ENCODE measurements at regions not wholly inside any gene's neighbourhood (a gene's known extent, or its start where the extent isn't known, plus 50 kb on each side); places are given as distances from the start of the nearest gene placed in this dataset.

GRCh38 chr1:222911866-222912265 lies 97.0 kb downstream of the DISP1 start:
- no peak for DNase-seq

GRCh38 chr1:222912730-222913129 lies 97.9 kb downstream of the DISP1 start:
- DNase-seq: no peak

- DNase-seq: no peak
These were observed 100.2 kb downstream of the DISP1 start for GRCh38 chr1:222914861-222915632.

GRCh38 chr1:222916100-222916499 lies 101.3 kb downstream of the DISP1 start:
- no peak for DNase-seq

DNA sequence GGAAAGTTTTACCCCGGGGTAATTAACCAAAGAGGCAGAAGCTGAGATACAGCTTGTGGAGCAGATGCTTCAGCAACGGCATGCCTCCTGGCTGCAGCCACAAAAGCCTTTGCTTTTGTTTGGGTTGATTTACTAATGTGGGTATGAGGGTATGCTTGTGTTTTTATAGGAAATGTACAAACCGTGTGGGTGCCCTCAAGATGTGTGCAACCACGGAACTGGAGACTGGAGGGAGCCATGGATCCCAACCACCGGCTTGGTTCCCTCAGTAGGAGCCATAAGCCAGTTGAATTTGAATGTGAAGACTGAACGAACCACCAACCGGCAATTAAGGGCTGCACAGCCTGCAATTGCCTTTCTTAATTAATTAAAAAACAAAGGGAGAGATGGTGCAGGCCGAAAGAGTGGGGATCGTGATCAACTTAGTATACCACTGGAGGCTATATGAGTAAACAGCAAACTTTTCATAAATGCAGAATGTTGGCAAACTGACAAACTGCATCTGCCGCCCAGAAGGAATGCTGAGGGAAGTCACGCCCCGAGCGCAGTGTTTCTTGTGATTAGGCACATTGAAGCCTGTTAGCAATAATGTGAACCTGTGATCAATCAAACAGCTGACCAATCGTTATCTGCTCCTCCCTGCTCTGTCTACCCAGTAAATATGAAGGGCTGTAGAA lies 104.1 kb downstream of the DISP1 start:
- DNase-seq: no peak

DNA sequence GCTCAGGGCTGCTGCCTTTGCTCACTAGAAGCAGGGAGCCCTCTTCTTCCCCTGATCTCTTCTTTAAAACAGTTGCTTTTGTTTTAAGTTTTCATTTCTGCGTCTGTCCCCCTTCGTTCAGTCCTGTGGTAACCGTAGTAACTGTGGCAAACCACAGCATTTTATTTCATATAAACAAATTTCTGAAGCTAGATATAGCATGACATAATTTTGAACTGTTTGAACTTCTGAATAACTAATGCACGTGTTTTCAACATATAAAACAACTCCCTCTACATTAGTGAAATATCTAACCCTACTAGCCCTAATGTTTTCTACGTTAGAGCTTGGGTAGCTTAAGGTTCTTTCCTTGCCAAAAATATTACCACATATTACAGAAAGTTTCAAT lies 104.6 kb downstream of the DISP1 start:
- no peak for DNase-seq

DNA sequence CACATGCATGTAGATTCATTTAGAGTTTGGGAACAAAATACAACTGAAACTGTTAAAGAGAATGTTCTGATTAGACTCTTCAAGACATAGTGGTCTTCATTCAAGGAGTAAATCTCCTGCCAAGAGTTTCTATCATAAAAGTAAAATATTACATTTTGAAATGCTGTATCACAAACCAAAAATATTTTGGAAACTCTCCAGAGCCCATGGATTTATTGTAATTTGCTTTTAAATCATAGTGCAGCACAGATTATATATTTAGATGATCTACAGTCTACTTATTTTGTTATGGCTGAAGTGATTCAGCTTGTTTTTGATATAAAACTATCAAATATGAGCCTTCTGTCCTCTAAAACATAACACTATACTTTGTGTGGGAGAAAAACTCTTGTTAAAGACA lies 105.3 kb downstream of the DISP1 start:
- no peak for DNase-seq

DNA sequence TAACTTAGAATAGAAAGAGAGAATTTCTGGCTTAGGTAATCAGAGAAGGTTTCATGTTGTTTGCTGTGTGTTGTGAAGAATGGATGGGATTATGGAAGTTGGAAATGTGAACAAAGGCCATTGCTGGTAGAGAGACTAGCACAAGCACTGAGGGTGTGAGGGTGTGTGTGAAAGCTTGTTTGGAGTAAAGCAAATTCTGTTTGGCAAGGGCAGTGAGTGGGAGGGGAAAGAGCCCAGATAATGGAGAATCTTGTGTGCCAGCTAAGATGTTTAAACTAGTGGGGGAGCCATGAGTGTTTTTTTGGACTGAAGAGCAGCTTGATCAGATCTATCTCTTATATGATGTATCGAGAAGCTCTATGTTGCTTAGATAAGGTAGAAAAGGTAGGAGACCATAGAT lies 107.1 kb downstream of the DISP1 start:
- DNase-seq: no peak

DNA sequence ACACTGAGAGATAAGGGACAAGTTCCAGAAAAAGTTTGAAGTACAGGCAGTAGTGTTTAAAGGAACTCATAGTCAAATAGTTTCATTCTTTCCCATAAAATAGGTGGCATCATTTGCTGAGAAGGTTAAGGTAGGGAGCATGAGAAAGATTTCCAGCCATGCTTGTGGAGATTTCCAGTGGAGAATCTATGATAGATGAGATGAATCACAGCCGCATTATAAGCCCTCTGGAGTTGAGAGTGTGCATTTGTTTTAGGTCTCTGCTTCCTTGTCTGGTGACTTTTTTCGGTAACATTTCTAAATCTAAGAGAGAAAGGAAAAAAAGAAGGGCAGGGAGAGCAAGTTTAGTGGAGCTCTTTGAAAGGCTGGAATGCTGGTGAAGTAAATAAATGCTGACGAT lies 108.7 kb downstream of the DISP1 start:
- DNase-seq: no peak

- no peak for DNase-seq
These were observed 109.4 kb downstream of the DISP1 start for GRCh38 chr1:222924136-222924706.

DNA sequence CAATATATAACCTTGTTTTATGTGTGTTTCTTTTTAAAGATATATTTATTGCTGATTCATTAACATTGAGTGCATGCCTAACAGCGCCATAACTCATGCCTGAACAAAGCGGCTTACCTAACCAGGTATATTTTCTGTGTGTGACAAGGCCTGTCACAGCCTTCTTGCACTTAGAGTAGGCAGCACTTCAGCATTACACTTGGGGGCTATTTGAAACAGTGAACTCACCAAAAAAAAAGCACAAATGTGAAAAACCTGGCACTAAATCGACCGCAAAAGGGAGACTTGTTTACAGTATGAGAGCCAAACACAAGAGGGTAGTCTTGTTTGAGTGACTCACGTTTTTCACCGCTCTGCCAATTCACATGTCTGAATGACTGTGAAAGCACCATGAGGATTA lies 111.7 kb downstream of the DISP1 start:
- DNase-seq: no peak

DNA sequence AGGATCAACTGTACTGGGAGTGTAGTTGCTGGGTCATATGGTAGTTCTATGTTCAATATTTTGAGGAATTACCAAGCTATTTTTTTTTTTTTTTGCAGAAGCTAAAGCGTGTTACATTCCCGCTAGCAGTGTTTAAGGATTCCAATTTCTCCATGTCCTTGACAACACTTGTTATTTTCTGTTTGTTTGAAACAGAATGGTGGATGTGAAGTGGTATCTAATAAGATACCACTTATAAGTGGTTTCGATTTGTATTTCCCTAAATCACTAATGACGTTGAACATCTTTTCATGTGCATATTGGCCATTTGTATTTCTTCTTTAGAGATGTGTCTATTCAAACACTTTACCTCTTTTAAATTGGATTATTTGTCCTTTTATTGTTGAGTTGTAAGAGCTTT lies 112.2 kb downstream of the DISP1 start:
- DNase-seq: no peak

DNA sequence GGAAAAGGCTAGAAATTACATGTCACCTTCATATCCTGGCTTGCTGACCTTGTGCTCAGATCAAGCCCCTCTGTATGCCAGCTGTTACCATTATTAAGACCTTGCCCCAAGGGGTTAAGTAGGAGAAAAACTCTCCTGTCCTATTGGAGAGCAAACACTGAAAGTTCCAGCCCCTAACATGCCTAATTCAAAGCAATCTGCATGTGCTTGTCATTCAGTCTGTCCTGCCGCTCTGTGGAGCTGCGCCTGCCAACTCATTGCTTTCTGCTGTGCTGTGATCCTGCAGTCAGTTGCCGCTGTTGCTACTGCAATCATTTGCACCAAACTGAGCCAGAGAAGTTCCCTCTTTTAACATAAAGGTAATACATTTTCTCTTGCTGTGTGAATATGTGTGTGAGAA lies 113.4 kb downstream of the DISP1 start:
- DNase-seq: peak; percentile 78

GRCh38 chr1:222930070-222930469 lies 115.2 kb downstream of the DISP1 start:
- no peak for DNase-seq

- no peak for DNase-seq
These were observed 116.2 kb downstream of the DISP1 start for GRCh38 chr1:222931023-222931422.

DNA sequence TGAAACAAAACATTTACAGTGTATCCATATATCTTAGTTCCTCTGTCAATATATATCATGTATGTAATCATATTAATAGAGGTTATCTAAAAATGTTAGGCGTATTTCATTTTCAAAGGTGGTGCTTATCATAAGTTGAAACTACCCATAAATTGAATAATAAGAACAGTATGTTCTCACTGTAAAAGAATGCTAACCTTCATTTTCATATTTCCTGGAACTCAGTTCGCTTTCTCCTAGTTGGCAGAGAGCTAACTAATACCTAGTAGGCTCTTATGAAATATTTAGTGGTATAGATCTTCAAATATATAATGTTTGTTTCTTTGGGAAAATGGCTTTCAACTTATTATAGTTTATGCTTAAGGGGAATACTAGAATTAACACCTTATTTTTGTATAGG lies 118.4 kb downstream of the DISP1 start:
- no peak for DNase-seq

- no peak for DNase-seq
These were observed 120.5 kb downstream of the DISP1 start for GRCh38 chr1:222935239-222935900.

DNA sequence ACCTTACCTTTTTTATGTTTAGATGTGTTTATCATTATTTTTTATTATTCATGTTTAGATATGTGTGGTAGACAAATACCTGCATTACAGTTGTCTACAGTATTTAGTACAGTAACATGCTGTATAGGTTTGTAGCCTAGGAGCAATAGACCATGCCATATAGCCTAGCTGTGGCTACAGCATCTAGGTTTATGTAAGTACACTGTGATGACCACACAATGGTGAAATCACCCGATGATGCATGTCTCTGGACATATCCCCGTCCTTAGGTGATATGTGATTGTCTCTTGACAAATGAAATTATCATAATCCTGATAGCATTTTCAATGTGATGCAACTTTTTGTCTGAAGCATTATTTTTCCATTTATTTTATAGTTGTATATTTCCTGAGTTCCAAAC lies 121.2 kb downstream of the DISP1 start:
- no peak for DNase-seq

DNA sequence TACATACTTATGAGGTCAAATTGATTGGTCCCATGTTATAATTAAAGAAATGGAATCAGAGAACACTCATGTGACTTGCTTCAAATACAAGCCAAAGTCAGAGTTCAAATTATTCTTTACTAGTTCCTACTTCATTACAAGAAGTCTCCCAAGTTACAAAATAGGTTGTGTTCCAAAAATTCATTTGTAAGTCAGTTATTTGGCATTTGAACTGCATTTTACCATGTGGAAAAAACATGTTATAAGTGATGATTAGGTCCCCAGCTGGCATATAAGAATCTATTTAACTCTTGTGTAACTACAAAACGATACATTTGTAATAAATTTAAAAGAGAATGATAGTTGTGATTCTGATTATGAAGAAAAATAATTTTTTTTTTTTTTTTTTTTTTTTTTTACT lies 124.1 kb downstream of the DISP1 start:
- no peak for DNase-seq

DNA sequence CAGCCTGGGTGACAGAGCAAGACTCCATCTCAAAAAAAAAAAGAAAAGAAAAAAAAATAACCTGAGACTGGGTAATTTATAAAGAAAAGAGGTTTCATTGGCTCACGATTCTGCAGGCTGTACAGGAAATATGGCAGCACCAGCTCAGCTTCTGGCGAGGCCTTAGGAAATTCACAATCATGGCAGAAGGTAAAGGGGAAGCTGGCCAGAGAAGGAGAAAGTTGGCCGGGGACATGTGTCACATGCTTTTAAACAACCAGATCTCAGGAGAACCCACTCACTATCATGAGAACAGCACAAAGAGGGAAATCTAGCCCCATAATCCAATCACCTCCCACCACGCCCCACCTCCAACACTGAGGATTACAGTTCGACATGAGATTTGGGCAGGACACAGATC lies 125.3 kb downstream of the DISP1 start:
- no peak for DNase-seq

DNA sequence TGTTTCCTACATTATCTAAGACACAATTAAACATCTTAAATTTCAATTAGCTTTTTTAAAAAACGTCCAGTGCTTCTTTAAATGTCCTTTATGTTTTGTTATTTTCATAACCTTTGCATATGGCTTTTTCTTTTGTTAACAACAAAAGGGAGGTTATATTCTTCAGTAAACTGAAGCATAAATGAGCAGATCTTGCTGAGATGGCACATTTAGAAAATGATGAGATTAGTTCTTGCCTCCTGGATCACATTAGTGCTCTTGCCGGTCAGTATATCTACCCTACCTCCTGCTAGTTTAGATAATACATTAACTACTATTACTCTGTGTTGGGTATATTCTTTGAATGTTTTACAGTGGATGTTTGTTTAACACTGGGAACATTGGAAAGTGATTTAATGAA lies 126.1 kb downstream of the DISP1 start:
- no peak for DNase-seq

- DNase-seq: no peak
These were observed 126.6 kb downstream of the DISP1 start for GRCh38 chr1:222941425-222941824.

- DNase-seq: no peak
These were observed 131.6 kb downstream of the DISP1 start for GRCh38 chr1:222946436-222946835.
